OCI-LY7 (cell line): ENCODE measurements at regions not wholly inside any gene's neighbourhood (a gene's known extent, or its start where the extent isn't known, plus 50 kb on each side); places are given as distances from the start of the nearest gene placed in this dataset.

Experiments
- CTCF ChIP-seq: fragments of 200-600 bp; sonication (generic); conservative IDR thresholded peaks from 2 replicates; pipeline ENCODE4 v1.5.1; 2014; ENCODE audit warnings: mild to moderate bottlenecking, antibody characterized with exemption, low read length, moderate library complexity, mixed read lengths
- EZH2phosphoT487 ChIP-seq: fragments of 200-600 bp; sonication (generic); IDR thresholded peaks from 2 replicates; pipeline ENCODE4 v1.6.1; 2018; ENCODE audit warnings: low read depth, borderline replicate concordance, mild to moderate bottlenecking, mixed run types, antibody characterized with exemption, low read length, moderate library complexity, mixed read lengths

- peak; percentile 40; the same call in 1 of the 2 replicates for TF ChIP-seq CTCF
- TF ChIP-seq EZH2phosphoT487, result no peak
Observed at GRCh38 chr2:128755695-128756364, 437.2 kb upstream of the HS6ST1 start.
